ENCODE measurements at regions not wholly inside any gene's neighbourhood (a gene's known extent, or its start where the extent isn't known, plus 50 kb on each side); places are given as distances from the start of the nearest gene placed in this dataset.
"Not testable (repeated sequence)": the region's sequence is repeated elsewhere in the genome, so short reads cannot be mapped to it uniquely, and the experiment has no call there.

DNA sequence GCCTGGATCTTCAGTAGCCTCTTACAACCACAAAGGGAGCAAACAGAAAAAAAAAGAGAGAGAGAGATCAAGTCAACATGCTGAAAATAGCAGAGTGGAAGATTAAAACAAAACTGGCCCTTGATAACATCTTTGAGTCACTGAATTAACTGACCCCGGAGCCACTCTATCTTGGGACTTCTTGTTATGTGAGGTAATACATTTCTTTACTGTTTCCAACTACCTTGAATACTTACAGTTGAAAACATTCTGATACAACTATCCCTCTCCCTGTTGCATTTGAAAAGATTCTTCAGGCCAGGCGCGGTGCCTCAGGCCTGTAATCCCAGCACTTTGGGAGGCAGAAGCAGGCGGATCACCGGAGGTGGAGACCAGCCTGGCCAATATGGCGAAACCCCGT is 208.1 kb downstream of the MEMO1 start:
- H3K36me3 Mint-ChIP-seq (ENCODE audit: low read depth) = peaks cover 2% of the 10 kb centered on the region
- TF ChIP-seq CTCF (conservative IDR thresholded peaks at IDR 0.05) = no peak
- no peak for DNase-seq (ENCODE audit: low read depth, low spot score)
- H3K4me3 Mint-ChIP-seq = no peak overlapping the region
- no peaks in the 10 kb centered on the region for H3K4me1 Mint-ChIP-seq
- peaks cover 8% of the 10 kb centered on the region for H3K27me3 Mint-ChIP-seq (ENCODE audit: low read depth)
- H3K27ac Mint-ChIP-seq (ENCODE audit: unreplicated experiment) = no peak overlapping the region
- H3K9me3 Mint-ChIP-seq = peaks cover 16% of the 10 kb centered on the region

GRCh38 chr2:31799282-31799681 is 211.5 kb downstream of the MEMO1 start:
- not testable (repeated sequence) for H3K4me1 Mint-ChIP-seq; H3K4me3 Mint-ChIP-seq; DNase-seq (ENCODE audit: low read depth, low spot score); H3K36me3 Mint-ChIP-seq (ENCODE audit: low read depth); H3K27me3 Mint-ChIP-seq (ENCODE audit: low read depth); H3K27ac Mint-ChIP-seq (ENCODE audit: unreplicated experiment)
- H3K9me3 Mint-ChIP-seq = peaks cover 19% of the 10 kb centered on the region

GRCh38 chr2:31788273-31788672 is 207.5 kb upstream of the SRD5A2 start:
- no peak overlapping the region for H3K4me3 Mint-ChIP-seq
- DNase-seq (ENCODE audit: low read depth, low spot score) = no peak
- peaks cover 38% of the 10 kb centered on the region for H3K27me3 Mint-ChIP-seq (ENCODE audit: low read depth)
- H3K9me3 Mint-ChIP-seq = no peaks in the 10 kb centered on the region
- H3K27ac Mint-ChIP-seq (ENCODE audit: unreplicated experiment) = no peak overlapping the region
- no peaks in the 10 kb centered on the region for H3K36me3 Mint-ChIP-seq (ENCODE audit: low read depth)
- TF ChIP-seq CTCF (conservative IDR thresholded peaks at IDR 0.05) = no peak
- H3K4me1 Mint-ChIP-seq = no peaks in the 10 kb centered on the region

- Mint-ChIP-seq H3K36me3 (ENCODE audit: low read depth) (no peaks in the 10 kb centered on the region), H3K27ac (ENCODE audit: unreplicated experiment) (no peak overlapping the region), H3K9me3 (peaks cover 2% of the 10 kb centered on the region), H3K4me3 (no peak overlapping the region), H3K4me1 (no peaks in the 10 kb centered on the region), H3K27me3 (ENCODE audit: low read depth) (peaks cover 49% of the 10 kb centered on the region)
- no peak for TF ChIP-seq CTCF (conservative IDR thresholded peaks at IDR 0.05)
- no peak for DNase-seq (ENCODE audit: low read depth, low spot score)
Measured at GRCh38 chr2:31785876-31786275, 205.1 kb upstream of the SRD5A2 start.

GRCh38 chr2:31784868-31785267 is 204.1 kb upstream of the SRD5A2 start:
- H3K27ac Mint-ChIP-seq (ENCODE audit: unreplicated experiment) = no peak overlapping the region
- no peak for TF ChIP-seq CTCF (conservative IDR thresholded peaks at IDR 0.05)

GRCh38 chr2:31783446-31784091 is 202.8 kb upstream of the SRD5A2 start:
- DNase-seq (ENCODE audit: low read depth, low spot score); H3K9me3 Mint-ChIP-seq; H3K27ac Mint-ChIP-seq (ENCODE audit: unreplicated experiment); H3K4me1 Mint-ChIP-seq; H3K4me3 Mint-ChIP-seq; H3K36me3 Mint-ChIP-seq (ENCODE audit: low read depth): not testable (repeated sequence)
- peaks cover 42% of the 10 kb centered on the region for H3K27me3 Mint-ChIP-seq (ENCODE audit: low read depth)

More at GRCh38 chr2:31784868-31785267, 204.1 kb upstream of the SRD5A2 start:
- Mint-ChIP-seq H3K27me3 (ENCODE audit: low read depth) (peaks cover 47% of the 10 kb centered on the region), H3K4me1 (no peaks in the 10 kb centered on the region), H3K36me3 (ENCODE audit: low read depth) (no peaks in the 10 kb centered on the region), H3K4me3 (no peak overlapping the region), H3K9me3 (peaks cover 4% of the 10 kb centered on the region)
- no peak for DNase-seq (ENCODE audit: low read depth, low spot score)

Measured in neural crest cell (in vitro differentiated cells).